ENCODE measurements at regions not wholly inside any gene's neighbourhood (a gene's known extent, or its start where the extent isn't known, plus 50 kb on each side); places are given as distances from the start of the nearest gene placed in this dataset.

GRCh38 chr6:37551867-37552266 is 52.2 kb upstream of the CCDC167 start:
- TF ChIP-seq SIN3A (IDR thresholded peaks at IDR 0.05; ENCODE audit: borderline replicate concordance, insufficient read depth, low read depth, low read length): no peak
- no peak for TF ChIP-seq CTCF (IDR thresholded peaks at IDR 0.05)

All from Panc1 (cell line).